HepG2 (cell line): ENCODE measurements at regions not wholly inside any gene's neighbourhood (a gene's known extent, or its start where the extent isn't known, plus 50 kb on each side); places are given as distances from the start of the nearest gene placed in this dataset.

ENCODE experiments used
- ATAC-seq: fragments of 200-7000 bp; cut with Tn5 transposase; 3 replicates; pipeline ENCODE4 v1.9.1; 2020; ENCODE audit warnings: mild to moderate bottlenecking, moderate library complexity
- BruUV-seq: library from RNA; stranded (reverse); fragments of 400-500 nt; replicated peaks from 2 replicates; lab custom pipeline; 2021; lab: Mats Ljungman, UMichigan
- CTCF ChIA-PET: fragments of 300-600 bp; formaldehyde crosslinking; extraction: SDS; loops from one replicate; lab custom pipeline; 2021; ENCODE audit warnings: low total read pairs, inconsistent platforms, low intra/inter-chr PET ratio; lab: Yijun Ruan, JAX
- POLR2A ChIA-PET: fragments of 350-600 bp; sonication (Branson Sonifier 250); formaldehyde crosslinking; loops from one replicate; lab custom pipeline; 2020; ENCODE audit warnings: antibody characterized with exemption, inconsistent platforms; lab: Yijun Ruan, JAX
- DNase-seq: peaks from one replicate; pipeline ENCODE4 v3.0.0-alpha.2; 2015; ENCODE audit warnings: low spot score
- FAIRE-seq: peaks from 3 replicates; lab custom pipeline; 2011; peaks lifted over from hg19 to GRCh38; lab: Jason Lieb, UNC
- H2AFZ ChIP-seq: one replicate; pipeline ENCODE4 v1.6.1; 2011; ENCODE audit warnings: low read length, inconsistent platforms
- H3K27ac ChIP-seq: fragments of 300-600 bp; 3 replicates; pipeline ENCODE4 v1.8.0; 2011; ENCODE audit warnings: mixed run types, mild to moderate bottlenecking, mixed read lengths, low read length, inconsistent platforms; ENCODE audit not compliant: insufficient read depth; ENCODE audit errors: extremely low read length
- H3K27me3 ChIP-seq, 2 experiments: fragments of 200-600 bp in 1 of 2; 2 replicates in 1 of 2; 3 replicates in 1 of 2; pipeline versions ENCODE4 v1.6.0 to v1.8.0; 2011; ENCODE audit warnings: low read length in 2 of 2, mild to moderate bottlenecking in 2 of 2, moderate library complexity in 2 of 2, inconsistent platforms in 1 of 2; ENCODE audit not compliant: insufficient read depth in 2 of 2, control insufficient read depth in 1 of 2
- H3K36me3 ChIP-seq, 2 experiments: fragments of 200-600 bp in 1 of 2; replicated peaks in 1 of 2; 2 replicates in 1 of 2; 3 replicates in 1 of 2; pipeline versions ENCODE4 v1.5.1 to v1.8.0; 2011; ENCODE audit warnings: low read length in 2 of 2, inconsistent platforms in 1 of 2; ENCODE audit not compliant: insufficient read depth in 2 of 2, control insufficient read depth in 1 of 2
- H3K4me1 ChIP-seq: 2 replicates; pipeline ENCODE4 v1.5.1; 2012; ENCODE audit warnings: low read length, inconsistent platforms; ENCODE audit not compliant: insufficient read depth
- H3K4me2 ChIP-seq: 2 replicates; pipeline ENCODE4 v1.6.0; 2011; ENCODE audit warnings: low read depth, low read length, inconsistent platforms
- H3K4me3 ChIP-seq, 3 experiments: fragments of 200-600 bp in 1 of 3; sonication (generic), shearing (Covaris generic) in 1 of 3; replicated peaks in 1 of 3; 2 replicates each; pipeline ENCODE4 v1.5.1; 2011 to 2016; ENCODE audit warnings: low read length in 3 of 3, inconsistent platforms in 2 of 3, low read depth in 2 of 3, mild to moderate bottlenecking in 2 of 3, control low read depth in 1 of 3, mixed read lengths in 1 of 3; ENCODE audit not compliant: insufficient read depth in 1 of 3
- H3K79me2 ChIP-seq: one replicate; pipeline ENCODE4 v1.6.1; 2011; ENCODE audit warnings: low read length, inconsistent platforms; ENCODE audit not compliant: insufficient read depth
- H3K9ac ChIP-seq: 2 replicates; pipeline ENCODE4 v1.6.0; 2011; ENCODE audit warnings: mild to moderate bottlenecking, low read depth, low read length, inconsistent platforms; ENCODE audit not compliant: insufficient read depth
- H3K9me3 ChIP-seq: 2 replicates; pipeline ENCODE4 v1.5.1; 2012; ENCODE audit warnings: mild to moderate bottlenecking, low read length
- H4K20me1 ChIP-seq: 2 replicates; pipeline ENCODE4 v1.6.0; 2011; ENCODE audit warnings: inconsistent platforms, mild to moderate bottlenecking, low read length, moderate library complexity; ENCODE audit not compliant: insufficient read depth
- CENPX ChIP-seq: sonication (generic); formaldehyde crosslinking; IDR thresholded peaks from 2 replicates; pipeline ENCODE4 v1.9.0; 2021; ENCODE audit warnings: mild to moderate bottlenecking, missing genetic modification reagents, moderate library complexity
- MXI1 ChIP-seq: IDR thresholded peaks from 3 replicates; pipeline ENCODE4 v1.6.1; 2012; ENCODE audit warnings: low read depth, low read length, inconsistent platforms, borderline replicate concordance
- ZNF549 ChIP-seq: sonication (generic); formaldehyde crosslinking; IDR thresholded peaks from 2 replicates; pipeline ENCODE4 v1.5.0; 2020; ENCODE audit warnings: missing genetic modification reagents
- ZSCAN20 ChIP-seq: sonication (generic); formaldehyde crosslinking; IDR thresholded peaks from 2 replicates; pipeline ENCODE4 v1.4.0; 2020; ENCODE audit warnings: missing genetic modification reagents, mild to moderate bottlenecking, borderline replicate concordance
- WGBS: methylation state at CpG from one replicate; pipeline ENCODE4 v1.1.6; 2017; ENCODE audit warnings: low lambda C conversion rate; 5-methylcytosine and 5-hydroxymethylcytosine counted together
- in situ Hi-C: cut with HindIII; loops from 2 replicates; pipeline ENCODE4 v1.10.0; 2017; ENCODE audit warnings: low pct_unique_long_range_greater_than_20kb; ENCODE audit not compliant: extremely low pct_ligation_motif_present
- intact Hi-C: fragments of 100-400 bp; cut with micrococcal nuclease; formaldehyde crosslinking; loops from one replicate; pipeline ENCODE4 v1.10.0; 2022; ENCODE audit not compliant: unreplicated experiment
- TF ChIP-seq, protein P1 (sequence below): sonication (generic); formaldehyde crosslinking; IDR thresholded peaks from 2 replicates; pipeline ENCODE4; 2020; ENCODE audit warnings: missing genetic modification reagents, mild to moderate bottlenecking, borderline replicate concordance

- TF ChIP-seq, protein P1, sequence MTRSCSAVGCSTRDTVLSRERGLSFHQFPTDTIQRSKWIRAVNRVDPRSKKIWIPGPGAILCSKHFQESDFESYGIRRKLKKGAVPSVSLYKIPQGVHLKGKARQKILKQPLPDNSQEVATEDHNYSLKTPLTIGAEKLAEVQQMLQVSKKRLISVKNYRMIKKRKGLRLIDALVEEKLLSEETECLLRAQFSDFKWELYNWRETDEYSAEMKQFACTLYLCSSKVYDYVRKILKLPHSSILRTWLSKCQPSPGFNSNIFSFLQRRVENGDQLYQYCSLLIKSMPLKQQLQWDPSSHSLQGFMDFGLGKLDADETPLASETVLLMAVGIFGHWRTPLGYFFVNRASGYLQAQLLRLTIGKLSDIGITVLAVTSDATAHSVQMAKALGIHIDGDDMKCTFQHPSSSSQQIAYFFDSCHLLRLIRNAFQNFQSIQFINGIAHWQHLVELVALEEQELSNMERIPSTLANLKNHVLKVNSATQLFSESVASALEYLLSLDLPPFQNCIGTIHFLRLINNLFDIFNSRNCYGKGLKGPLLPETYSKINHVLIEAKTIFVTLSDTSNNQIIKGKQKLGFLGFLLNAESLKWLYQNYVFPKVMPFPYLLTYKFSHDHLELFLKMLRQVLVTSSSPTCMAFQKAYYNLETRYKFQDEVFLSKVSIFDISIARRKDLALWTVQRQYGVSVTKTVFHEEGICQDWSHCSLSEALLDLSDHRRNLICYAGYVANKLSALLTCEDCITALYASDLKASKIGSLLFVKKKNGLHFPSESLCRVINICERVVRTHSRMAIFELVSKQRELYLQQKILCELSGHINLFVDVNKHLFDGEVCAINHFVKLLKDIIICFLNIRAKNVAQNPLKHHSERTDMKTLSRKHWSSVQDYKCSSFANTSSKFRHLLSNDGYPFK (CRISPR knock-in tag), result no peak
- TF ChIP-seq ZSCAN20 (CRISPR knock-in tag) (no peak), MXI1 (no peak)
- TF ChIP-seq, all 625 proteins: peak for 0
Measured at GRCh38 chr6:100186552-100186951, 192.5 kb upstream of the MCHR2 start (continued).

- FAIRE-seq, result no peak
- ChIA-PET CTCF (no interaction called here), POLR2A (no interaction called here)
- ATAC-seq, result no peak
- no peaks in the 10 kb centered on the region for H3K36me3 ChIP-seq
- H4K20me1 ChIP-seq, result no peaks in the 10 kb centered on the region
- H3K27me3 ChIP-seq, result no peaks in the 10 kb centered on the region
- 0% methylated on average over 2 of the region's 3 CpGs for WGBS
- H3K9me3 ChIP-seq, result no peaks in the 10 kb centered on the region
- H3K4me2 ChIP-seq, result no peak overlapping the region
- H2AFZ ChIP-seq, result no peak overlapping the region
- no peak overlapping the region for H3K4me3 ChIP-seq
- in situ Hi-C loops, result no loop called here
- H3K79me2 ChIP-seq, result no peaks in the 10 kb centered on the region
- no TSS peak for BruUV-seq
- no peak for DNase-seq
- intact Hi-C loops, result no loop called here
- no peaks in the 10 kb centered on the region for H3K4me1 ChIP-seq
- no peak overlapping the region for H3K9ac ChIP-seq
- TF ChIP-seq ZNF549 (CRISPR knock-in tag), result no peak
- H3K27ac ChIP-seq, result no peak overlapping the region
Measured at GRCh38 chr6:100185615-100186014, 191.6 kb upstream of the MCHR2 start.

GRCh38 chr6:100184473-100184872, 190.4 kb upstream of the MCHR2 start:
- no peak overlapping the region for H3K4me3 ChIP-seq
- no peak overlapping the region for H3K4me2 ChIP-seq
- no peaks in the 10 kb centered on the region for H3K4me1 ChIP-seq
- 16% methylated on average over 3 of the region's 3 CpGs for WGBS
- POLR2A ChIA-PET, result no interaction called here
- H3K9me3 ChIP-seq, result no peaks in the 10 kb centered on the region
- in situ Hi-C loops, result no loop called here
- no peak overlapping the region for H2AFZ ChIP-seq
- no peak for DNase-seq
- H3K79me2 ChIP-seq, result no peaks in the 10 kb centered on the region
- H3K27ac ChIP-seq, result no peak overlapping the region
- FAIRE-seq, result no peak
- H3K36me3 ChIP-seq, result no peaks in the 10 kb centered on the region
- no peak overlapping the region for H3K9ac ChIP-seq
- TF ChIP-seq CENPX (CRISPR knock-in tag), result no peak
- no peaks in the 10 kb centered on the region for H4K20me1 ChIP-seq
- CTCF ChIA-PET, result no interaction called here
- BruUV-seq, result no TSS peak
- H3K27me3 ChIP-seq, result no peaks in the 10 kb centered on the region
- no peak for ATAC-seq
- intact Hi-C loops, result no loop called here
